ENCODE measurements at regions not wholly inside any gene's neighbourhood (a gene's known extent, or its start where the extent isn't known, plus 50 kb on each side); places are given as distances from the start of the nearest gene placed in this dataset.

- TF ChIP-seq, protein P1, sequence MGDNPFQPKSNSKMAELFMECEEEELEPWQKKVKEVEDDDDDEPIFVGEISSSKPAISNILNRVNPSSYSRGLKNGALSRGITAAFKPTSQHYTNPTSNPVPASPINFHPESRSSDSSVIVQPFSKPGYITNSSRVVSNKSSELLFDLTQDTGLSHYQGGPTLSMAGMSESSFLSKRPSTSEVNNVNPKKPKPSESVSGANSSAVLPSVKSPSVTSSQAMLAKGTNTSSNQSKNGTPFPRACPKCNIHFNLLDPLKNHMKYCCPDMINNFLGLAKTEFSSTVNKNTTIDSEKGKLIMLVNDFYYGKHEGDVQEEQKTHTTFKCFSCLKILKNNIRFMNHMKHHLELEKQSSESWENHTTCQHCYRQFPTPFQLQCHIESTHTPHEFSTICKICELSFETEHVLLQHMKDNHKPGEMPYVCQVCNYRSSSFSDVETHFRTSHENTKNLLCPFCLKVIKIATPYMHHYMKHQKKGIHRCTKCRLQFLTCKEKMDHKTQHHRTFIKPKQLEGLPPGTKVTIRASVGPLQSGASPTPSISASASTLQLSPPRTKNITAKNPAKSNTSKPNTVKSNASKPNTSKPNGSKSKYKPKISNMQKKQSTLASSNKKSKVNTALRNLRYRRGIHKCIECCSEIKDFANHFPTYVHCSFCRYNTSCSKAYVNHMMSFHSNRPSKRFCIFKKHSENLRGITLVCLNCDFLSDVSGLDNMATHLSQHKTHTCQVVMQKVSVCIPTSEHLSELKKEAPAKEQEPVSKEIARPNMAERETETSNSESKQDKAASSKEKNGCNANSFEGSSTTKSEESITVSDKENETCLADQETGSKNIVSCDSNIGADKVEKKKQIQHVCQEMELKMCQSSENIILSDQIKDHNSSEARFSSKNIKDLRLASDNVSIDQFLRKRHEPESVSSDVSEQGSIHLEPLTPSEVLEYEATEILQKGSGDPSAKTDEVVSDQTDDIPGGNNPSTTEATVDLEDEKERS (tag by site-specific recombination; IDR thresholded peaks at IDR 0.05): no peak
- TF ChIP-seq, protein P2, sequence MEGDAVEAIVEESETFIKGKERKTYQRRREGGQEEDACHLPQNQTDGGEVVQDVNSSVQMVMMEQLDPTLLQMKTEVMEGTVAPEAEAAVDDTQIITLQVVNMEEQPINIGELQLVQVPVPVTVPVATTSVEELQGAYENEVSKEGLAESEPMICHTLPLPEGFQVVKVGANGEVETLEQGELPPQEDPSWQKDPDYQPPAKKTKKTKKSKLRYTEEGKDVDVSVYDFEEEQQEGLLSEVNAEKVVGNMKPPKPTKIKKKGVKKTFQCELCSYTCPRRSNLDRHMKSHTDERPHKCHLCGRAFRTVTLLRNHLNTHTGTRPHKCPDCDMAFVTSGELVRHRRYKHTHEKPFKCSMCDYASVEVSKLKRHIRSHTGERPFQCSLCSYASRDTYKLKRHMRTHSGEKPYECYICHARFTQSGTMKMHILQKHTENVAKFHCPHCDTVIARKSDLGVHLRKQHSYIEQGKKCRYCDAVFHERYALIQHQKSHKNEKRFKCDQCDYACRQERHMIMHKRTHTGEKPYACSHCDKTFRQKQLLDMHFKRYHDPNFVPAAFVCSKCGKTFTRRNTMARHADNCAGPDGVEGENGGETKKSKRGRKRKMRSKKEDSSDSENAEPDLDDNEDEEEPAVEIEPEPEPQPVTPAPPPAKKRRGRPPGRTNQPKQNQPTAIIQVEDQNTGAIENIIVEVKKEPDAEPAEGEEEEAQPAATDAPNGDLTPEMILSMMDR (tag by site-specific recombination; IDR thresholded peaks at IDR 0.05): no peak
- TF ChIP-seq GLI4 (tag by site-specific recombination; IDR thresholded peaks at IDR 0.05): no peak
- TF ChIP-seq ZNF274 (IDR thresholded peaks at IDR 0.05; ENCODE audit: low read length): no peak
- TF ChIP-seq ZNF274 (tag by site-specific recombination; IDR thresholded peaks at IDR 0.05; ENCODE audit: borderline replicate concordance): no peak
- TF ChIP-seq ZNF169 (tag by site-specific recombination; IDR thresholded peaks at IDR 0.05): no peak
- TF ChIP-seq ZNF426 (tag by site-specific recombination; IDR thresholded peaks at IDR 0.05): no peak
- TF ChIP-seq BCL11A (tag by site-specific recombination; IDR thresholded peaks at IDR 0.05; ENCODE audit: low read depth): no peak
- no peak for TF ChIP-seq ZNF677 (tag by site-specific recombination; IDR thresholded peaks at IDR 0.05)
Measured at GRCh38 chr13:42453091-42453645, 120.8 kb upstream of the TNFSF11 start.

Measured in HEK293 (cell line).